LHCN-M2 (cell line): ENCODE measurements at regions not wholly inside any gene's neighbourhood (a gene's known extent, or its start where the extent isn't known, plus 50 kb on each side); places are given as distances from the start of the nearest gene placed in this dataset.

Experiments
- DNase-seq: peaks from one replicate; pipeline ENCODE4 v3.0.0-alpha.2; 2012; ENCODE audit warnings: low read depth

GRCh38 chr5:143730112-143730801 is 81.7 kb upstream of the HMHB1 start:
- no peak for DNase-seq

GRCh38 chr5:143729334-143729946 is 82.5 kb upstream of the HMHB1 start:
- DNase-seq, result no peak

- DNase-seq, result no peak
These were observed 88.8 kb upstream of the HMHB1 start for GRCh38 chr5:143723159-143723558.

- no peak for DNase-seq
These were observed 90.0 kb upstream of the HMHB1 start for GRCh38 chr5:143721925-143722324.

- no peak for DNase-seq
These were observed 91.3 kb upstream of the HMHB1 start for GRCh38 chr5:143720689-143721088.

- peak; percentile 49 for DNase-seq
These were observed 94.6 kb upstream of the HMHB1 start for GRCh38 chr5:143717400-143717799.

- no peak for DNase-seq
These were observed 95.1 kb upstream of the HMHB1 start for GRCh38 chr5:143716881-143717280.

- DNase-seq, result no peak
These were observed 96.3 kb upstream of the HMHB1 start for GRCh38 chr5:143715616-143716015.

GRCh38 chr5:143714629-143715028 is 97.3 kb upstream of the HMHB1 start:
- DNase-seq, result peak; percentile 19

GRCh38 chr5:143713047-143714003 is 98.6 kb upstream of the HMHB1 start:
- no peak for DNase-seq

- DNase-seq, result no peak
These were observed 103.3 kb upstream of the HMHB1 start for GRCh38 chr5:143708672-143709071.

- DNase-seq, result peak; percentile 44
These were observed 104.2 kb upstream of the HMHB1 start for GRCh38 chr5:143707806-143708205.

- no peak for DNase-seq
These were observed 106.6 kb upstream of the HMHB1 start for GRCh38 chr5:143705381-143705780.

GRCh38 chr5:143703659-143704058 is 108.3 kb upstream of the HMHB1 start:
- DNase-seq, result no peak

GRCh38 chr5:143701493-143701892 is 110.5 kb upstream of the HMHB1 start:
- no peak for DNase-seq

GRCh38 chr5:143700994-143701393 is 111.0 kb upstream of the HMHB1 start:
- DNase-seq, result no peak

- DNase-seq, result no peak
These were observed 112.8 kb upstream of the HMHB1 start for GRCh38 chr5:143699121-143699520.

- peak; percentile 81 for DNase-seq
These were observed 113.4 kb upstream of the HMHB1 start for GRCh38 chr5:143698574-143698973.

- DNase-seq, result peak; percentile 79
These were observed 115.0 kb upstream of the HMHB1 start for GRCh38 chr5:143696921-143697320.

- DNase-seq, result no peak
These were observed 116.0 kb upstream of the HMHB1 start for GRCh38 chr5:143695941-143696340.

- no peak for DNase-seq
These were observed 116.6 kb upstream of the HMHB1 start for GRCh38 chr5:143695244-143695864.

GRCh38 chr5:143694357-143694756 is 117.6 kb upstream of the HMHB1 start:
- DNase-seq, result no peak
